ENCODE measurements at regions not wholly inside any gene's neighbourhood (a gene's known extent, or its start where the extent isn't known, plus 50 kb on each side); places are given as distances from the start of the nearest gene placed in this dataset.

- TF ChIP-seq CTCF (optimal IDR thresholded peaks at IDR 0.05 in 1 of 3, IDR thresholded peaks at IDR 0.05 in 1 of 3, conservative IDR thresholded peaks at IDR 0.05 in 1 of 3; ENCODE audit: extremely low read depth in 1 of 3, insufficient read depth in 2 of 3, low read length in 3 of 3) (no peak), EZH2 (IDR thresholded peaks at IDR 0.05; ENCODE audit: low read length) (no peak)
These were observed 295.0 kb upstream of the NR3C2 start for GRCh38 chr4:148737061-148737770.
